ENCODE measurements at regions not wholly inside any gene's neighbourhood (a gene's known extent, or its start where the extent isn't known, plus 50 kb on each side); places are given as distances from the start of the nearest gene placed in this dataset.
"Not testable (repeated sequence)": the region's sequence is repeated elsewhere in the genome, so short reads cannot be mapped to it uniquely, and the experiment has no call there.

DNA sequence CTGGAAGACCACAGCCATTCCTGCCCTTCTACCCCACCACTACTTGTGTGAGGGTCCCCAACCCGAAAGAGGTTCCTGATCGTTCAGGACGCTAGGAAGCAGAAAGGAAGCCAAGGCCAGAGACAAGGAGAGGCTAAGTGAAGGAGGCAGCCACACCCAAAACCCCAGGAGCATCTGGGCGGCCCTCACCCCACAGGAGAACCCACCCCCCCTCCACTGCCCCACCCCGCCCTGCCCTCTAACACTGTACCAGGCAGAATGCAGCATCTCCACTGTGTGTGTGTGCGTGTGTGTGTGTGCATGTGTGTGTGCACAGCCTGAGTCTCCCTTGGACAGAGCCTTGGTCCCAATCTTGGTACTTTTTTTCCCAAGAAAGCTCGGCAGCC is 207.5 kb upstream of the HAAO start:
- H3K4me3 ChIP-seq (ENCODE audit: extremely low read depth, insufficient read depth, low read length, poor library complexity, severe bottlenecking): no peak overlapping the region
- WGBS, 2 experiments (ENCODE audit: insufficient coverage in 2 of 2): 86 to 93% methylated on average over 1 to 2 of the region's 7 CpGs
- no peak overlapping the region for H3K27ac ChIP-seq (ENCODE audit: low read depth, low read length, severe bottlenecking)
- H3K36me3 ChIP-seq (ENCODE audit: control insufficient read depth, insufficient read depth, low read length): no peaks in the 10 kb centered on the region
- no peaks in the 10 kb centered on the region for H3K9me3 ChIP-seq (ENCODE audit: control insufficient read depth, low read length)
- no peaks in the 10 kb centered on the region for H3K4me1 ChIP-seq (ENCODE audit: control insufficient read depth, insufficient read depth, low read length, poor library complexity, severe bottlenecking)

DNA sequence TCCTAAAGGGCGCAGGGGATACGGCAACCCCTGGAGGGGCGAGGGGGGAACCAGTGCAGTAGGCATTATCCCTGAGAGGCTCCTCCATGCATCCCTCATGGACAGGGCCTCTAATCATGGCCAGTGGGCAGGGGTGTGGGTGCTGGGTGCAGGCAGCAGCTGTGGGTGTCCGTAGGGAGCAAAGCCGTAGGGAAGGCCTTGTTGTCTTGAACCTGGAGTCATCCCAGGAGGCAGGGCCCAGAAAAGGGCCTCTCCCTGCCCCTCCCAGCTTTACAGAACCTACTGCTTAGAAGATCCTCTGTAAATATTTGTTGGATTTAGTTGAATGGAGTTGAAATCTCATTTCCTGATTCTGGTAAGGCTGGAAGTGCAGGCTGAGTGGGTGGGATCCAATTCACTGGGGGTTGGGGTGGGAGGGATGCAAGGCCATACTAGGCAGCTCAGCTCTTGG is 207.0 kb upstream of the HAAO start:
- no peaks in the 10 kb centered on the region for H3K9me3 ChIP-seq (ENCODE audit: control insufficient read depth, low read length)
- no peaks in the 10 kb centered on the region for H3K4me1 ChIP-seq (ENCODE audit: control insufficient read depth, insufficient read depth, low read length, poor library complexity, severe bottlenecking)
- H3K4me3 ChIP-seq (ENCODE audit: extremely low read depth, insufficient read depth, low read length, poor library complexity, severe bottlenecking): no peak overlapping the region
- no peaks in the 10 kb centered on the region for H3K36me3 ChIP-seq (ENCODE audit: control insufficient read depth, insufficient read depth, low read length)
- no peak overlapping the region for H3K27ac ChIP-seq (ENCODE audit: low read depth, low read length, severe bottlenecking)
- 78 to 97% methylated on average over 3 to 5 of the region's 5 CpGs for WGBS, 2 experiments (ENCODE audit: insufficient coverage in 2 of 2)

DNA sequence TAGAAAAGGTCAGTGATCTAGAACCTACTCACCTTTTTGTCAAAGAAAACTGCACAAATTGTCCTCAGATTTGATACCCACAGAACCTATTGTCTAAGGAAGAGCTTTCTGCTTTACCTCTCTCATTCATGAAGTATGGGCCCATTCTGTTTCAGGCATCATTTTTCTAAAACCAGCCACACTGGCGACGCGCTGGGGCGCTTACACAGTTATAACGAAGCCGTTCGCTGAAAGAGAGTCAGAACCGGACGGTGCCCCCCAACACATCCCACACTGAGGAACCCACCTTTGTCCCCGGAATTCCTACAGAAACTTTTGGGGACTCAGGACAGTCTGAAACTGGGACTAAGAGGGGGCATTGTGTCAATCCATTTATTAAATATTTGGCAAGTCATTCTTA is 206.3 kb upstream of the HAAO start:
- Histone ChIP-seq H3K9me3 (ENCODE audit: control insufficient read depth, low read length) (no peaks in the 10 kb centered on the region), H3K4me3 (ENCODE audit: extremely low read depth, insufficient read depth, low read length, poor library complexity, severe bottlenecking) (no peak overlapping the region)
- WGBS, 2 experiments (ENCODE audit: insufficient coverage in 2 of 2): 97 to 100% methylated on average over 9 to 10 of the region's 10 CpGs

GRCh38 chr2:42996528-42996927 is 204.1 kb upstream of the HAAO start:
- WGBS, 2 experiments (ENCODE audit: insufficient coverage in 2 of 2): 76 to 82% methylated on average over 2 of the region's 4 CpGs

More for the DNA sequence above, 206.3 kb upstream of the HAAO start:
- no peaks in the 10 kb centered on the region for H3K4me1 ChIP-seq (ENCODE audit: control insufficient read depth, insufficient read depth, low read length, poor library complexity, severe bottlenecking)
- no peak overlapping the region for H3K27ac ChIP-seq (ENCODE audit: low read depth, low read length, severe bottlenecking)
- no peaks in the 10 kb centered on the region for H3K36me3 ChIP-seq (ENCODE audit: control insufficient read depth, insufficient read depth, low read length)

GRCh38 chr2:42995752-42996422 is 203.5 kb upstream of the HAAO start:
- H3K4me3 ChIP-seq (ENCODE audit: extremely low read depth, insufficient read depth, low read length, poor library complexity, severe bottlenecking): no peak overlapping the region
- no CpG with 5 or more reads among the region's 1 CpG for WGBS, 2 experiments (ENCODE audit: insufficient coverage in 2 of 2)
- no peaks in the 10 kb centered on the region for H3K4me1 ChIP-seq (ENCODE audit: control insufficient read depth, insufficient read depth, low read length, poor library complexity, severe bottlenecking)
- H3K27ac ChIP-seq (ENCODE audit: low read depth, low read length, severe bottlenecking): no peak overlapping the region
- no peaks in the 10 kb centered on the region for H3K36me3 ChIP-seq (ENCODE audit: control insufficient read depth, insufficient read depth, low read length)
- no peaks in the 10 kb centered on the region for H3K9me3 ChIP-seq (ENCODE audit: control insufficient read depth, low read length)

More at GRCh38 chr2:42996528-42996927, 204.1 kb upstream of the HAAO start:
- H3K4me3 ChIP-seq (ENCODE audit: extremely low read depth, insufficient read depth, low read length, poor library complexity, severe bottlenecking): no peak overlapping the region
- H3K9me3 ChIP-seq (ENCODE audit: control insufficient read depth, low read length): no peaks in the 10 kb centered on the region
- no peaks in the 10 kb centered on the region for H3K36me3 ChIP-seq (ENCODE audit: control insufficient read depth, insufficient read depth, low read length)
- H3K4me1 ChIP-seq (ENCODE audit: control insufficient read depth, insufficient read depth, low read length, poor library complexity, severe bottlenecking): no peaks in the 10 kb centered on the region
- no peak overlapping the region for H3K27ac ChIP-seq (ENCODE audit: low read depth, low read length, severe bottlenecking)

- H3K9me3 ChIP-seq (ENCODE audit: control insufficient read depth, low read length); H3K4me1 ChIP-seq (ENCODE audit: control insufficient read depth, insufficient read depth, low read length, poor library complexity, severe bottlenecking); H3K27ac ChIP-seq (ENCODE audit: low read depth, low read length, severe bottlenecking); H3K36me3 ChIP-seq (ENCODE audit: control insufficient read depth, insufficient read depth, low read length); H3K4me3 ChIP-seq (ENCODE audit: extremely low read depth, insufficient read depth, low read length, poor library complexity, severe bottlenecking): not testable (repeated sequence)
- 76 to 79% methylated on average over 14 to 15 of the region's 37 CpGs for WGBS, 2 experiments (ENCODE audit: insufficient coverage in 2 of 2)
Observed at GRCh38 chr2:42989283-42990081, 197.1 kb upstream of the HAAO start.

DNA sequence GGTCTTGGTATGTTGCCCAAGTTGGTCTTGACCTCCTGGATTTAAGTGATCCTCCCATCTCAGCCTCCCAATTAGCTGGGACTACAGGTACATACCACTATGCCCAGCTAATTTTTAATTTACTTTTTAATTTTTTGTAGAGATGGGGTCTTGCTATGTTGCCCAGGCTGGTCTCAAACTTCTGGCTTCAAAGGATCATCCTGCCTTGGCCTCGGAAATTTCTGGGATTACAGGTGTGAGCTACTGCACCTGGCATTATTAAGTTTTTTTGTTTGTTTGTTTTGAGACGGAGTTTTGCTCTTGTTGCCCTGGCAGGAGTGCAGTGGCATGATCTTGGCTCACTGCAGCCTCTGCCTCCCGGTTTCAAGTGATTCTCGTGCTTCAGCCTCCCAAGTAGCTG is 195.7 kb upstream of the HAAO start:
- WGBS, 2 experiments (ENCODE audit: insufficient coverage in 2 of 2): 80 to 83% methylated on average over 4 of the region's 4 CpGs
- not testable (repeated sequence) for H3K4me3 ChIP-seq (ENCODE audit: extremely low read depth, insufficient read depth, low read length, poor library complexity, severe bottlenecking); H3K9me3 ChIP-seq (ENCODE audit: control insufficient read depth, low read length); H3K4me1 ChIP-seq (ENCODE audit: control insufficient read depth, insufficient read depth, low read length, poor library complexity, severe bottlenecking); H3K27ac ChIP-seq (ENCODE audit: low read depth, low read length, severe bottlenecking); H3K36me3 ChIP-seq (ENCODE audit: control insufficient read depth, insufficient read depth, low read length)

DNA sequence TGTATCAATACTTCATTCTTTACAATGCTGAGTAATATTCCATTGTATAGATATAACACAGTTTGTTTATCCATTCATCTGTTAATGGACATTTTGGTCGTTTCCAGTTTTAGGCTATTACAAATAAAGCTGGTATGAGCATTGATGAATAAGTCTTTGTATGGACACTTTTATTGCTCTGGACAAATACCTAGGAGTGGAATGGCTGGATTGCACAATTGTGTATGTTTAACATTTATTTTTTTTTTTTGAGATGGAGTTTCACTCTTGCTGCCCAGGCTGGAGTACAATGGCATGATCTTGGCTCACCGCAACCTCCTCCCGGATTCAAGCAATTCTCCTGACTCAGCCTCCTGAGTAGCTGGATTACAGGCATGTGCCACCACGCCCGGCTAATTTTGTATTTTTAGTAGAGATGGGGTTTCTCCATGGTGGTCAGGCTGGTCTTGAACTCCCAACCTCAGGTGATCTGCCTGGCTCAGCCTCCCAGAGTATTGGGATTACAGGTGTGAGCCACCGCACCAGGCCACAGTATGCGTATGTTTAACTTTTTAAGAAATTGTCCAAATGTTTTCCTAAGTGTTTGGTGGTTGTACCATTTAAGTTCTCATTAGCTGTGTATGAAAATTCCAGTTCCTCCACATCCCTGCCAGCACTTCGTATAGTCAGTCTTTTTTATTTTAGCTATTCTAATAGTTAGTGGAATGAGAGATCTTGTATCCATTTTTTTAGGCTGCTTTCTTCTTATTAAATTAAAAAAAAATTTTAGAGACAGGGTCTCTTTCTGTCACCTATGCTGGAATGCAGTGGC is 194.9 kb upstream of the HAAO start:
- Histone ChIP-seq H3K4me1 (ENCODE audit: control insufficient read depth, insufficient read depth, low read length, poor library complexity, severe bottlenecking) (no peaks in the 10 kb centered on the region), H3K27ac (ENCODE audit: low read depth, low read length, severe bottlenecking) (no peak overlapping the region), H3K36me3 (ENCODE audit: control insufficient read depth, insufficient read depth, low read length) (no peaks in the 10 kb centered on the region), H3K4me3 (ENCODE audit: extremely low read depth, insufficient read depth, low read length, poor library complexity, severe bottlenecking) (no peak overlapping the region), H3K9me3 (ENCODE audit: control insufficient read depth, low read length) (no peaks in the 10 kb centered on the region)
- WGBS, 2 experiments (ENCODE audit: insufficient coverage in 2 of 2): 83 to 100% methylated on average over 3 to 4 of the region's 8 CpGs

GRCh38 chr2:42984617-42985016 is 192.2 kb upstream of the HAAO start:
- H3K4me1 ChIP-seq (ENCODE audit: control insufficient read depth, insufficient read depth, low read length, poor library complexity, severe bottlenecking): no peaks in the 10 kb centered on the region
- no peak overlapping the region for H3K27ac ChIP-seq (ENCODE audit: low read depth, low read length, severe bottlenecking)
- WGBS, 2 experiments (ENCODE audit: insufficient coverage in 2 of 2): 93 to 100% methylated on average over 3 to 4 of the region's 6 CpGs
- no peak overlapping the region for H3K4me3 ChIP-seq (ENCODE audit: extremely low read depth, insufficient read depth, low read length, poor library complexity, severe bottlenecking)
- H3K9me3 ChIP-seq (ENCODE audit: control insufficient read depth, low read length): no peaks in the 10 kb centered on the region
- no peaks in the 10 kb centered on the region for H3K36me3 ChIP-seq (ENCODE audit: control insufficient read depth, insufficient read depth, low read length)

- Histone ChIP-seq H3K27ac (ENCODE audit: low read depth, low read length, severe bottlenecking) (no peak overlapping the region), H3K4me3 (ENCODE audit: extremely low read depth, insufficient read depth, low read length, poor library complexity, severe bottlenecking) (no peak overlapping the region), H3K9me3 (ENCODE audit: control insufficient read depth, low read length) (no peaks in the 10 kb centered on the region), H3K36me3 (ENCODE audit: control insufficient read depth, insufficient read depth, low read length) (no peaks in the 10 kb centered on the region), H3K4me1 (ENCODE audit: control insufficient read depth, insufficient read depth, low read length, poor library complexity, severe bottlenecking) (no peaks in the 10 kb centered on the region)
- WGBS, 2 experiments (ENCODE audit: insufficient coverage in 2 of 2): 94 to 96% methylated on average over 3 to 5 of the region's 6 CpGs
Observed at GRCh38 chr2:42984081-42984480, 191.7 kb upstream of the HAAO start.
